Caki2 (cell line): ENCODE measurements at regions not wholly inside any gene's neighbourhood (a gene's known extent, or its start where the extent isn't known, plus 50 kb on each side); places are given as distances from the start of the nearest gene placed in this dataset.

Source experiments
- DNase-seq: peaks from one replicate; pipeline ENCODE4 v3.0.0-alpha.2; 2015; ENCODE audit warnings: low read depth
- in situ Hi-C: cut with HindIII; loops from 2 replicates; pipeline ENCODE4 v1.10.0; 2016; ENCODE audit warnings: low sequenced_read_pairs, low pct_unique_long_range_greater_than_20kb, mixed read lengths

- no peak for DNase-seq
- in situ Hi-C loops = no loop called here
These were observed 49.7 kb upstream of the CITED2 start for GRCh38 chr6:139423971-139424667.
